Occipital lobe (tissue), 1 donor: ENCODE measurements at regions not wholly inside any gene's neighbourhood (a gene's known extent, or its start where the extent isn't known, plus 50 kb on each side); places are given as distances from the start of the nearest gene placed in this dataset.

Source experiments
- DNase-seq: peaks from one replicate; lab custom pipeline; 2025; lab: John Stamatoyannopoulos, UW

DNA sequence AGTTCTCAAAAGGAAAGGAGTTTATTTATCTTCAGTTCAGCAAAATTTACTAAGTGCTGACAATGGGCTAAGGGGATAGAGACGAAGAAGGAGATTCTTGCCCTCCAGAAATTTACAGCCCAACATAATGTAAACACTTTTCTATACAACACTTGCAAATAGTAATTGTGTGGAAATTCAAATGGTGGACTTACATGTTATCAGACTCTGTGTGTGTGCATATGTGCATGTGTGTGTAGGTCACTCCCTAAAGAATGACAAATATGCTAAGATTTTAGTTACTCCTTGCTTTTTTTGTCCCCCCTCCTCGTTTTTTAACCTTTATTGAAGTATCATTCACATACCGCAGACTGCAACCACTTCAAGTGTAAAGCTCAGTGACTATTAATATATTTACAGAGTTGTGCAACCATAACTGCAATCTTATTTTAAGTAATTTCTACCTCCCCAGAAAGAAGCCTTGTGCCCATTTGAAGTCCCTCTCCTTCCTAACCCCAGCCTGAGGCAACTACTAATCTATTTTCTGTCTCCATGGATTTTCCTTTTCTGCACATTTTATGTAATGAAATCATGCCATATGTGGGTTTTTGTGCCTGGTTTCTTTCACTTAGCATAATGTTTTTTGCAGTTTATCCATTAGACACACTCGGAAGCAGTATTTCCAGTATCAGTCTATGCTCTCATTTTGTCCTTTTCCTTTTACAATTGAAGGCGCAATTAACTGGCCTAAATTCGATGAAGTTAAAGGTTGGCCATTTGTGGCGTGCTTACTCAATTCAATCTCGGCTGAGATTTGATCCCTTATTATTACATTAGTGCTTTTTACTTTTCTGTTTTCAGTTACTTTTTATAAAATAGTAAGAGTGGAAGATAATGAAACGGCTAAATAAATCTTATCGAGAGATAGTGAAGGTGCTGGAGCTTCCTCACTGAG is 318.4 kb downstream of the HAPSTR1 start:
- DNase-seq: no peak

DNA sequence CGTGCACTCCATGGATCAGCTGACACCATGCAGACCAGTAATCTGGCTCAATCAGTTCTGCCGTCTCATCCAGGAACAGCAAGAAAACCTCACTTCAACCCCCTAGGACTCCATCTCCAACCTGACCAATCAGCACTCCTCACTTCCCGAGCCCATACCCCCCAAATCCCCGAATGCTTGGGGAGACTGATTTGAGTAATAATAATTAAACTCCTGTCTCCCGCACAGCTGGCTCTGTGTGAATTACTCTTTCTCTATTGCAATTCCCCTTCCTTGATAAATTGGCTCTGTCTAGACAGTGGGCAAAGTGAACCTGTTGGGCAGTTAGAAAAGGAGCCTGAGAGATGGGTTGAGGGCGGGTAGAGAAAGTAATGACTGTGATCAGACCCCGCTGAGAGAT is 320.0 kb downstream of the HAPSTR1 start:
- DNase-seq: no peak

DNA sequence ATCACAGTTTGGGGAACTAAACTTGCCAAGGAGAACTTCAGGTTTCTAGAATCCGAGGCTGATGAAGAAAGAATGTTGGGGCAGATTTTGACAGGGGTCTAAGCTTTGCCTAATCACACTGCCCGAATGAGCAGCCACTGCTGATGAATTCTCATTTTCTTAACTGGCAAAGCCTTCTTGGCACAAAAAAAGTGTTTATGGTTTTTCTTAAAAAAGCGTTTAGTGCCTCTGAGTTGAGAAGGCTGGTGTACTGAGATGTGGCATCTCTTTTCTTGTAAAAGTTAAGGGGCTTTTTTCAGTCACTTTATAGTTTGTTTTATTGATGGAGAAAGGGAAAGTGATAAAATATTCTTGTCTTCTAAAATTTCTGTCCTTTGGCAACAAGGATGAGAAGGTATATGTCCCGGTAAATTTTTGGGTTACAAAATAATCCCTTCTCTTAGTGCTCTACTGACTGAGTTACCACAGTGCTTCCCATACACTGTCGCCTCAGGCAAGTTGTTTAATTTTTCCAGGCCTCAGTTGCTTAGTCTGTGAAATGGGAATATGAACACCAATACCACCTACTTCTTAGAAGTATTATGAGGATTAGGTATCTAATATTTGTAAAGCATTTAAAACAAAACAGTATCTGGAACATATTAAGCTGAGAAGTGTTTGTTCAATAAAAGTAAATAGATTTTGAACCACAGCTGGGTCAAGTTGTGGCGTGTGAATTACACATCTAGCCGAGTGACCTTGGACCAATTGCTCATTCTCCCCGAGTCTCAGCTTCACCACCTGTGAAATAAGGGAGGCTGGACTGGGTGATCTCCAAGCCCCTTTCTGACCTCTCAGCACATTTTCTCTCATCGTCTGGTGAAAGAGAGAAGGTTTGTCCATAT is 320.8 kb downstream of the HAPSTR1 start:
- no peak for DNase-seq

DNA sequence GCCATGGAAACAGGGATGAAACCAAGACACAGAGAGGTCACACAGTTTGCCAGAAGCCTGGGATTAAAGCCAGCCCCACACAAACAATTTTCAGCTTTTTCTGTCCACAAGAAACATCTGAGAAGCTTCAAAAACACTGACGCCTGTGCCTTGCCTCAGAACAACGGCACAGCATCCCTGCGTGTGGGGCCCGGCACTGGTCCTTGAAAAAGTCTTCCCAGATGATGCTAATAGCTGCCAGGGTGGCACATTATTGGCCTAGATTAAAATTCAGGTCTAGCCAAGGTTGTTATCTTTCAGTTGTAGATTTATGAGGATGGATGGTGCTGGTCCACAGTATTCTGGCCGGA is 321.4 kb downstream of the HAPSTR1 start:
- DNase-seq: no peak

DNA sequence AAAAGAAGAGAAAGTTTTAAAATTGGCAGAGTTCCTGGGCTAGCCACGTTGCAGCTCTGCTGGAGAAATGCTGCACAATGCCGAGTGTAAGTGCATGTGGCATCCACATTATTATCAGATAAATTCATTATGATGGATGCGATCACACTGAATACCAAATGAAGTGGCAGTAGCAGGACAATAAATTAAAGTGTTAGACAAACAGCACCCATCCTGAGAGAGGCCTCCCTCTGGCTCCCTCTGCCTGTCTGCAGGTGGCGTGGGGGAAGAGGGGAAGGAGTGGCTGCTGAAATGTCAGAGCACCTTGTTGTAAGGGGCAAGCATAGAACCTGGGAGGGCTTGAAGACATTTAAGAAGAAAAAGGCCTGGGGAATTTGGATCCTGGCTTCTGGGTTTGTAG is 324.1 kb downstream of the HAPSTR1 start:
- DNase-seq: no peak

DNA sequence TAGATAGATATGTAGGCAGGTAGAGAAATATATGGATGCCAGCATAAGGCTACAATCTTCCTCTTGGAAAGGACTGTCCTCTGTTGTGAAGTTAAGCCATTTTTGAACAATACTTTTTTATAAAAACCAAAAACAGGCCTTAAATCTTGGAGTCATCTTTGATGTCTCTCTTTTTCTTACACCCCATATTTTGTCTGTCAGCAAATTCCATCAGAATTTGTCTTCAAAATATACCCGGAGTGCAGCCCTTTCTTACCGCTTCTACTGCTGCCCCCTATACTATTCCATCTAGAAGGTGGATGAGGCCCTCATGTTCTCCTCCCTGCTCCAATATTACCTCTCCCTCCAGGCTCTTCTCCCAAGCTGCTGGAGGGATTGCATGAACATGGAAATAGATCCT is 326.5 kb downstream of the HAPSTR1 start:
- DNase-seq: no peak

DNA sequence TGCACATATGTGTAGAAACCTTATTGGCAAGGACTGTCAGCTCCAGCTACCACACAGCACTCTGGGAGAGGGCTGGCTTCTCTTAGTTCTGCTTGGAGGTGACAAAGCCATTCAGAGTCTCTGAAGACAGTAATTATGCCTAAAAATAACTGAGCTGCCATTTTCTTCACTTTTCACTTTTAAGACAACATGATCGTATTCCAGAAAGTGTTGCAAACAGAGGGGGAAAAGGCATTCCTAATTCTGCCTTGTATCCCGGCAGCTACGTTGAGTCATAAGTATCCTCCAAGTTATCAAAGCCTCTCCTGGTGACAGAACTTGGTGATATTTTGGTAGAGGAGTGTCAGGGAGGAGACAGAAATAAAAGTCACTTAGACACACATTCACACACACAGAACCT is 327.7 kb downstream of the HAPSTR1 start:
- no peak for DNase-seq

DNA sequence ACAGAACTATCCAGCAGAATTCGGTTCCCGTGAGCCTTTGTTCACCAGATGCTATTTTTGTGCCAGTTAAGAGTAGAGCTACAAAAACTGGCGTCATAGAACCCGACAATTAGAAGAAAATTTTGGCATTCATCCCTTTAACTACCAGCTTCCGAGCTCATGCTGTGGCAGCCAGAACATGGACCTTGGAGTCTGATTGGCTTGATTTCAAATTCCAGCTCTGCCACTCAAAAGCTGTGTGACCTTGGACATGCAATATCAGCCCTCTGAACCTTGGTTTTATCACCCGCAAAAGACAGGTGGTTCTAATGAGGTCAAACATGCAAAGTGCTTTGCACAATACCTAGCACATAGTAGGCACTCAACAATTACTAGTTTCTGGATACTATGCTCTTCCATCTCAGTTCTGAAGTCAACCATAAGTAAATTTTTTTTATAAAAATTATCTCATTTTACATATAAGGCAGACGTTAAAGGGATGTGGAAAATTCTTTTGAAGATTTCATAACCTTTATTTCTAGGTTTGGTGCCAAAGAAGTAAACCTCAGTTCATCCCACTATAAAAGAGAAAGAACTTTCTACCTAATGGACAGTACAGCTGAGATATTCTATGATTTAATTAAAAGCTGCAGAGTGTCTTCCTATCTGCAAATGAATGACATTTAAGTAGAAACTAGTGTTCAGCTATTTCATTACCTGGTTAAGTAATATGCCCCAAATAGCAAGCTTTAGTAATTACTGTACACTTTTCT is 331.5 kb downstream of the HAPSTR1 start:
- DNase-seq: no peak

DNA sequence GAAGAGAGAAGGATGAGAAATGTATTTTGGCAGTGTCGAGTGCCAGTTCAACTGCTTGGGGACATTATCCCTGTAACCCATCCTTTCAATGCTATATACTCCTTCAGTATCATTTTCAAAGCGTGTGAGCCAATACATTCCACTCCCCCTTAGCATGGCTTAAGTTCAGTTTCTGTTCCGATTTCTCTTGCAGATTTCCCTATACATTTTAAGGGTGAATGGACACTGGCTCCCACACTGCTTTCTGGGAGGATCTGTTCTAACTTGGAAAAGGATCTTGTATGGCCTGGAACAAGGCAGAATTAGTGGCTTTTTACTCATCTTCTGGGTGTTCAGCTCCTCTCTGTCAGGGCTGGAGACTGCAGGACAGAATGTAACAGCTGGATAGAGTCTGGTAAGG is 333.8 kb downstream of the HAPSTR1 start:
- DNase-seq: no peak

DNA sequence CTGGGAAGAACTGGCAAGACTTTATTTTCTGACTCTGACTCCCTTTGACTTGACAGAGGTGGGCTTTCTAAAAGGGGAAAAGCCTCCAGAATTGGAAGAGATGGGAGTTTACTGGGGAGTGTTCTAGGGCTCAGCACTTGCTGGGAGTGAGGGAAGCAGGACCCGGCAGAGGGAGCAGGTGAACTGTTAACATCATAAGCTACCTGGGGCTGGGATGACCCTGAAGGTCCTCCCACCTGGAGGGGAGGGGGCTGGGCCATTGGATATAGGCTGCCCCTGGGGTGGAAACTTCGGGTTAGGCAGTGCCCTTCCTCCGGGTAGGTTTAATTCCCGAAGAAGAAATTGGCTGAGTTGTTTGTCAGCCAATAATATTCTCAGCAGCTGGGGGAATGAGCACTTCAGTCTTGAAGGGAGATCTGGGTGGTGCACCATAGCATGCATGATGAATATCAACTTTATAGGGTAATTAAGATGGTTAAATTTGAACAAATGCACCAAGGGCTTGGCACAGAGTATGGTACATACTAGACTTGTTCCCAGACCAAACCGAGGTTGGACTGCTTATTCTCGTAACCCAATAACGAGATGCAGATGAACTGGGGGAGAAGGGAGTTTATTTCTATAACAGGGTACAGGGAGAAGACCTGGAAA is 337.0 kb downstream of the HAPSTR1 start:
- DNase-seq: no peak

DNA sequence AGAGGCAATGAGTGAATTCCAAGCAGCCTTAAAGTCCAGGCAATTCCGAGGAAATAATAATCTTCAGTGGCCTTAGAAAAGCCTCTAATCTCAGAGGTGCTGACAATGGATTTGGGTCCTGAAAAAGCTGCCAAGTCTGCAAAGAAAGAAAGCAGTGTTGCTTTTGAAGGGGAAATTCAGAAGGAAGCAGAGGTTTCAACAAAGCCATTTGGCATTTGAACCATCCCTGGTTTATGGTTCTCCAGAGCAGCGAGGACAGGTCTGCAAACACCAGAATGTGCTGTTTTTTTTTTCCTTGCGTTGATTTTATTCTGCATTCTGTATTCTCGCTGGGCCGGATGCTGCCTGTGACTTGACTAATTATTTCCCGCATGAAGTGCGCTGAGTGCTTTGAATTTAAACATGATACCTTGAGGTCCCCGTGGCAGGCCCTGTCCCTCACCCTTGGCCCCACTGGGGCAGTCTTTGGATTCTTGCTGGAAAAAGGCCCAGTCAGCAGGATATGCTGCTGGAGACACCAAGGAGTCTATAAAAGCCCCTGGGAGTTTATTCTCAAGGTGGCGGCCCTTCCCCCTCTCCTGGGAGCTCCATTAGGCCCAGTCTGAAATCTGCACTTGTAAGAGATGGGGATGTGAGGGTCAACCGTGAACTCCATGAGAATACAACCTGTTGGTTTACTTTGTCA is 338.3 kb downstream of the HAPSTR1 start:
- DNase-seq: no peak

DNA sequence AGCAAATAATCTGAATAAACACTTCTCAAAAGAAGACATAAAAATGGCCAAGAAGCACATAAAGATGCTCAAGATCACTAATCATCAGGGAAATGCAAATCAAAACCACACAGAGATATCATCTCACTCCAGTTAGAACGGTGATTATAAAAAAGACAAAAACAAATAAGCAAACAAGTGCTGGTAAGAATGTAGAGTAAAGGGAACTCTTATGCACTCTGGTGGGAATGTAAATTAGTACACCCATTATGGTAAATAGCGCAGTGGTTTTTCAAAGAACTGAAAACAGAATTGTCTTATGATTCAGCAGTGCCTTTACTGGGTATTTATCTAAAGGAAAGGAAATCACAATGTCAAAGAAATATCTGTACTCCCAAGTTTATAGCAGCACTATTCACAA is 343.2 kb downstream of the HAPSTR1 start:
- DNase-seq: no peak

DNA sequence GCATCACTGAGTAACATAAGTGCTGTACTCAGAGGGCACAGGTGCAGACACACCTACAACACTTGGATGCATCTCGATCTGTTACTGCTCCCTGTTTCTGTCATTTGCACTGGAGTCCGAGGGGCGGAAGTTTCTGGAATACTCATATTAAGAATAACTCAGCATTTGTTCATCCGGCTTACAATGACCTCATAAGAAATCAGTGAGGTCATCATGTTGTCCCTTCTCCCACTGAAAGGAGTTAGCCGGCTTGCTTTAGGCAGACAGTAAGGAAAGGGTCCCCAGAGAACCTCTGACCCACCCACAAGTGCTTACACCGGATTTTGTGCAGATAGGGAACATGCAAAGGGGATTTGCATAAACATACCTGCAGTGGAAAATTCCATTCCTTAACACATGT is 344.7 kb downstream of the HAPSTR1 start:
- no peak for DNase-seq

DNA sequence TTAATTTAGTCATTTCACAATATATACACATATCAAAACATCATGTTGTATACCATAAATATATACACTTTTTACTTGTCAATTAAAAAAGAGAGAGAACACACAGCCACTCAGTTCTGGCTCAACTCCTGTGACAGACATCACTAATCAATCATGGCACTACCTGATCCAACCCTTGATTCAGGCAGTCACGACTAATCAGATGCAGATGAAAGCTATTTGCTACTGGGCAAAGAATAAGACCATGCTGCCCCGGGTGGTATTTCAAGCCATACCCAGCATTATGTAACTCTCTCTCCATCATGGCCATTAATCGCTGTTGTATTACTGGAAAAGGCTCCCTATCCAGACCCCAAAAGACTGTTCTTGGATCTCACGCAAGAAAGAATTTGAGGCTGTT is 345.7 kb downstream of the HAPSTR1 start:
- DNase-seq: no peak

DNA sequence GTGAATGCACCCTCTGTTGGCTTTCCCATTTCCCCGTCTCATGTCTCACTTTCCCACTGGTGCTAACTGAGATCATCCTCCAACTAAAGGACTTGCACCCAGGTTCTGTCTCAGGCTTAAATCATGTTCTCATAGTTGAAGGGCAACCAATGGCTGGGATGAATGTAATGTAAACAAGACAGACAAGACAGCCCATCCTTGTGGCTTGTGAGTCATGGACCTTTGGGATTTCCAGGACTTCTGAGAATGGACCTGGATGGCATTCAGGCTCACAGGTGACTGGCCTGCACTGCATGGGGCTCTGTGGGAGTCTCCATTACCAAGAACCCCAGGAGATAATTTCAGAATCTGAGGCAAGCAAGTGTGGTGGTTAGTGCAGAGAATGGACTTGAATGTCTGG is 347.5 kb downstream of the HAPSTR1 start:
- DNase-seq: no peak

DNA sequence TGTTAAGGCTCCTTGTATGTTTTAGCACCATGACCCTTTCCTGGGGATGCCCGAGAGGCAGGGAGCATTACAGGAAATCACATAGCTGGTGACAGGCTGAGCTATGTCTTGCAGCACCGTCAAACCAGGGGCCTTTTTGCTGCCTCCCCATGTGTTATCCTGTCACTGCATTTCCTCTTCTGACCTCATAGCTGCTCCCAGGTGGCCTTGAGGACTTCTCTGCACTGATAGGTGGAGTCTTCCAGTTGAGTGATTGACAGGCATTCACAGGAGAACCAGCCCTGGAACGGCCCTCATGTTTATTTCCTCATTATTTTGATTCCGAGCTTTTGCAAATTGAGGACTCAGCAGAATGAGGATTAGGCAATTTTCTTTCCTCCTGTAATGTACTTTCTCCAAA is 349.6 kb downstream of the HAPSTR1 start:
- no peak for DNase-seq

DNA sequence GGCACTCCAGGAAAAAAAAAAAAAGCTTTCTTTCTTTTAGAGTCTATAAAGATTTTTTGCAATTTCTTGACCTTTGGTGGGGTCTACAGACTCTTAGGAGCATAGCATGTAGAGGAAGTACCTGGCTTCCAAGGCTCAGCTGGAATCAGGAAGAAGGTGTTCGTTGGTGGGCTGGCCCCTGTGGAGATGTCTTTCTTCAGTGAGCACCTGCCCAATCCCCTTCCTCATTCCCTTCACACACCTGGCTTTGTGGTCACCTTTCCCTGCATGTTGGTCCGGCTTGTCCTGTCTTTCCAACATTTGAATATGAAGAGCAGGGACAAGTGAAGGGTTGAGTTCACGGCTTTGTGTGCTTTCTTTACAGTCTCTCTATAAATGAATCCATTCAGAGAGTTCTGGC is 352.4 kb downstream of the HAPSTR1 start:
- DNase-seq: no peak

DNA sequence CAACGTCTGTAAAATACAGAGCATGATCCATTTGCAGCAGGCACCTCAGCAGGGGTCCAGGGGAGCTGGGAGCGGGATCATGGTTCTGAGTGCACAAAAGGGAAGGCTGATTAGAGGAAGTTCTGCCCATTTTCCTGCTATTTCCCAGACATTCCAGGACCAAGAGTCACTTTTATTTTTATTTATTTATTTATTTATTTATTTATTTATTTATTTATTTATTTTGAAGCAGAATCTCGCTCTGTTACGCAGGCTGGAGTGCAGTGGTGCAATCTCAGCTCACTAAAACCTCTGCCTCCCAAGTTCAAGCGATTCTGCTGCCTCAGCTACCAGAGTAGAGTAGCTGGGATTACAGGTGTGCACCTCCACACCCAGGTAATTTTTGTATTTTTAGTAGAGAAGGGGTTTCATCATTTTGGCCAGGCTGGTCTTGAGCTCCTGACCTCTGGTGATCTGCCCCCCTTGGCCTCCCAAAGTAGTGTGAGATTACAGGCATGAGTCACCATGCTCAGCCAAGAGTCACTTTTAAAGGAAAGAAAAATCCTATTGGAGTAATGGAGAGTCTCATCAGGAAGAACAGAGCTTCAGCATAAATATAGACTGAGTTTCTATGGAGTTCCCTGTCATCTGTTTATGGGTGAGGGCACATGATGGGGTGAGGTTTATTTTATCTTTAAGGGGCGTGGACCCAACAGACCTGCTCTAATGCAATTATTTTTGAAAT is 355.2 kb downstream of the HAPSTR1 start:
- no peak for DNase-seq

DNA sequence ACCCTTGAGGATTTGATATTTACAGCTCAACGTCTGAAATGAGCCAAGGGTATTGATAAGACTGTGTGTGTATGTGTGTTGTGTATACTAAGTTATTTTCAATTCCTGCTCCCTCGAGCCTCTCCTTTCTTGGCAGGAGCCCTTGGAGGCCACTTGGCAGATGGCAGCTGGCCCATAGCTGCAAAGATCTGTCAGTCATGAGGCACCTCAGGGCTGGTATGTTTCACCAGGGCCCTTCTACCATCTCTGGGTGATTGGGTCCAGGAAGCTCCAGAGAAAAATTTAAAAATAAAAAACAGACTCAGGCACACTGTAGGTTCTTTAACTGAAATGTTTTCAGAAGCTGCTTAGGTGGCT is 355.7 kb downstream of the HAPSTR1 start:
- no peak for DNase-seq

DNA sequence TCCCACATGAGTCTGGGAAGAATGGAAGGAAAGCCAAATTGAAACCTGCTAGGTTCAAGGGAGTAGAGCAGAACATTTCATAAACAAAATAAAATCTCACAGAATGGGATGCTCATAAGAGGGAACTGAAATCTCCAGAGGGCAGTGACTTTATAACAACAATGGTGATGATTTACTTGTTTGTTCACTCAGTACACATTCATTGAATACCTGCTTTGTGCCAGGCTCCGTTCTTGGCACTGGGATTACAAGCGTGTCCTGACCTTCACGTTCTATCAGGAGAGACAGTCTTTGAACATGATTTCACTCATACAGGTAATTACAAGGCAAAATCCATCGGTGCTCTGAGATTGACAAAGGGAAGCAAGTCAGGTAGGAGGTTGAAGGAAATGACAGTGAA is 356.3 kb downstream of the HAPSTR1 start:
- DNase-seq: no peak
